Urothelium cell line (cell line): ENCODE measurements at regions not wholly inside any gene's neighbourhood (a gene's known extent, or its start where the extent isn't known, plus 50 kb on each side); places are given as distances from the start of the nearest gene placed in this dataset.

ENCODE experiments used
- DNase-seq: peaks from one replicate; pipeline ENCODE4 v3.0.0; 2011; ENCODE audit warnings: low spot score, mixed read lengths
- FAIRE-seq: peaks from 2 replicates; lab custom pipeline; 2011; peaks lifted over from hg19 to GRCh38; lab: Jason Lieb, UNC

- no peak for FAIRE-seq
- no peak for DNase-seq
These were observed 264.0 kb upstream of the HAND2 start for GRCh38 chr4:173793937-173794510.

- FAIRE-seq = no peak
- DNase-seq = no peak
These were observed 252.6 kb upstream of the HAND2 start for GRCh38 chr4:173782660-173783059.

GRCh38 chr4:173777921-173778320 lies 247.9 kb upstream of the HAND2 start:
- FAIRE-seq (no peak), DNase-seq (no peak)

- DNase-seq (no peak), FAIRE-seq (no peak)
These were observed 247.4 kb upstream of the HAND2 start for GRCh38 chr4:173777421-173777820.

- FAIRE-seq = no peak
- no peak for DNase-seq
These were observed 239.5 kb upstream of the HAND2 start for GRCh38 chr4:173769568-173769967.

- FAIRE-seq = no peak
- DNase-seq = no peak
These were observed 237.6 kb upstream of the HAND2 start for GRCh38 chr4:173767650-173768049.

GRCh38 chr4:173766171-173766600 lies 236.2 kb upstream of the HAND2 start:
- FAIRE-seq (no peak), DNase-seq (no peak)

- FAIRE-seq (no peak), DNase-seq (no peak)
These were observed 235.7 kb upstream of the HAND2 start for GRCh38 chr4:173765751-173766150.

GRCh38 chr4:173763389-173763788 lies 233.4 kb upstream of the HAND2 start:
- DNase-seq (no peak), FAIRE-seq (no peak)

- no peak for FAIRE-seq
These were observed 231.9 kb upstream of the HAND2 start for GRCh38 chr4:173761938-173762337.

GRCh38 chr4:173761236-173761635 lies 231.2 kb upstream of the HAND2 start:
- DNase-seq (no peak), FAIRE-seq (no peak)

More at GRCh38 chr4:173761938-173762337, 231.9 kb upstream of the HAND2 start:
- no peak for DNase-seq

- FAIRE-seq = no peak
- DNase-seq = no peak
These were observed 228.1 kb upstream of the HAND2 start for GRCh38 chr4:173758132-173758531.

GRCh38 chr4:173753408-173753807 lies 223.4 kb upstream of the HAND2 start:
- no peak for FAIRE-seq
- DNase-seq = no peak

GRCh38 chr4:173752610-173753230 lies 222.7 kb upstream of the HAND2 start:
- no peak for FAIRE-seq
- peak; percentile 7 for DNase-seq

GRCh38 chr4:173748353-173748752 lies 218.3 kb upstream of the HAND2 start:
- FAIRE-seq (no peak), DNase-seq (no peak)

- FAIRE-seq = no peak
These were observed 217.7 kb upstream of the HAND2 start for GRCh38 chr4:173747537-173748257.

GRCh38 chr4:173746424-173746823 lies 216.4 kb upstream of the HAND2 start:
- no peak for FAIRE-seq
- DNase-seq = no peak

More at GRCh38 chr4:173747537-173748257, 217.7 kb upstream of the HAND2 start:
- no peak for DNase-seq

GRCh38 chr4:173745765-173746164 lies 215.7 kb upstream of the HAND2 start:
- FAIRE-seq = no peak

GRCh38 chr4:173736840-173737239 lies 206.8 kb upstream of the HAND2 start:
- FAIRE-seq = no peak

More at GRCh38 chr4:173745765-173746164, 215.7 kb upstream of the HAND2 start:
- DNase-seq = no peak

GRCh38 chr4:173735585-173735984 lies 205.6 kb upstream of the HAND2 start:
- FAIRE-seq (no peak), DNase-seq (no peak)

More at GRCh38 chr4:173736840-173737239, 206.8 kb upstream of the HAND2 start:
- DNase-seq = no peak

- DNase-seq (no peak), FAIRE-seq (no peak)
These were observed 205.0 kb upstream of the HAND2 start for GRCh38 chr4:173735049-173735448.

GRCh38 chr4:173731257-173731656 lies 201.2 kb upstream of the HAND2 start:
- no peak for DNase-seq

More at GRCh38 chr4:173731257-173731656, 201.2 kb upstream of the HAND2 start:
- FAIRE-seq = no peak
